ENCODE measurements at regions not wholly inside any gene's neighbourhood (a gene's known extent, or its start where the extent isn't known, plus 50 kb on each side); places are given as distances from the start of the nearest gene placed in this dataset.

DNA sequence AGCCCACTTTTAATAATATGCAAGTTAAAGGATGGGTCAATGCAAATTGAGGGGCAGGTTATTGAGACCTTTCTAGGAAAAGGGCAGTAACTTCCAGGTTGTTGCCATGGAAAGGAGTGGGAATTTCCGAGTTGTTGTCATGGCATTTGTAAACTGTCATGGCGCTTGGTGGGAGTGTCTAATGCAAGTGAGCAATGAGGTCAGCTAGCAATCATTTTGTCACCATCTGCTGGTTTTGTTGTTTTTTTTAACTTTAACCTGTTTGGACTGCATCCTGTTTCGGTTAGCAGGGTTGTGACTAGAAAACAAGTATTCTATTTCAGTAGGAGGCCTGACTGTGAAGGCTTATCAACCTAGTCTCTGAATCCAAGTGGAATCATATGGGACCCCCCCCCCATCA is 85.8 kb upstream of the TSPAN11 start:
- no peak for TF ChIP-seq CTCF (IDR thresholded peaks at IDR 0.05; ENCODE audit: poor library complexity)
- TF ChIP-seq EZH2 (IDR thresholded peaks at IDR 0.05; ENCODE audit: borderline replicate concordance), result no peak

Measured in hepatocyte (in vitro differentiated cells).